Keratinocyte (primary cell): ENCODE measurements at regions not wholly inside any gene's neighbourhood (a gene's known extent, or its start where the extent isn't known, plus 50 kb on each side); places are given as distances from the start of the nearest gene placed in this dataset.

Experiments
- DNase-seq: peaks from one replicate; pipeline ENCODE4 v3.0.0-alpha.2; 2011; ENCODE audit warnings: low read depth, missing footprints, low spot score
- FAIRE-seq: peaks from 2 replicates; lab custom pipeline; 2011; peaks lifted over from hg19 to GRCh38; lab: Jason Lieb, UNC
- H2AFZ ChIP-seq: 2 replicates; pipeline ENCODE4 v1.6.0; 2012; ENCODE audit warnings: low read length, control low read depth, inconsistent platforms; ENCODE audit not compliant: control insufficient read depth
- H3K27ac ChIP-seq: 2 replicates; pipeline ENCODE4 v1.5.1; 2011; ENCODE audit warnings: low read length; ENCODE audit not compliant: control insufficient read depth, insufficient read depth
- H3K27me3 ChIP-seq: 3 replicates; pipeline ENCODE4 v1.6.0; 2011; ENCODE audit warnings: low read length; ENCODE audit not compliant: control insufficient read depth, insufficient read depth; ENCODE audit errors: extremely low read depth
- H3K36me3 ChIP-seq, 2 experiments: 2 replicates in 1 of 2; 3 replicates in 1 of 2; pipeline ENCODE4 v1.5.1; 2011; ENCODE audit warnings: low read length in 2 of 2, mild to moderate bottlenecking in 1 of 2; ENCODE audit not compliant: control insufficient read depth in 2 of 2, insufficient read depth in 2 of 2; ENCODE audit errors: extremely low read depth in 1 of 2
- H3K4me1 ChIP-seq: 3 replicates; pipeline ENCODE4 v1.5.1; 2011; ENCODE audit warnings: low read length; ENCODE audit not compliant: control insufficient read depth, insufficient read depth; ENCODE audit errors: extremely low read depth
- H3K4me2 ChIP-seq: 3 replicates; pipeline ENCODE4 v1.6.0; 2011; ENCODE audit warnings: low read depth, low read length; ENCODE audit not compliant: control insufficient read depth, insufficient read depth; ENCODE audit errors: extremely low read depth
- H3K4me3 ChIP-seq, 3 experiments: fragments of 200-600 bp in 1 of 3; sonication (generic) in 1 of 3; 2 replicates in 2 of 3; 3 replicates in 1 of 3; pipeline ENCODE4 v1.5.1; 2011 to 2016; ENCODE audit warnings: low read length in 3 of 3, mild to moderate bottlenecking in 3 of 3, control low read depth in 2 of 3, inconsistent platforms in 1 of 3, low read depth in 1 of 3, mixed read lengths in 1 of 3, mixed run types in 1 of 3, moderate library complexity in 1 of 3; ENCODE audit not compliant: control insufficient read depth in 2 of 3, insufficient read depth in 2 of 3; ENCODE audit errors: extremely low read depth in 1 of 3
- H3K79me2 ChIP-seq: 2 replicates; pipeline ENCODE4 v1.6.0; 2012; ENCODE audit warnings: low read length; ENCODE audit not compliant: control insufficient read depth, insufficient read depth
- H3K9ac ChIP-seq: 3 replicates; pipeline ENCODE4 v1.6.0; 2011; ENCODE audit warnings: low read length; ENCODE audit not compliant: control insufficient read depth, insufficient read depth; ENCODE audit errors: extremely low read depth
- H3K9me1 ChIP-seq: 3 replicates; pipeline ENCODE4 v1.6.0; 2011; ENCODE audit warnings: low read length; ENCODE audit not compliant: control insufficient read depth, insufficient read depth; ENCODE audit errors: extremely low read depth
- H3K9me3 ChIP-seq: 2 replicates; pipeline ENCODE4 v1.5.1; 2012; ENCODE audit warnings: low read depth, low read length; ENCODE audit not compliant: control insufficient read depth
- H4K20me1 ChIP-seq: 3 replicates; pipeline ENCODE4 v1.6.0; 2011; ENCODE audit warnings: low read length; ENCODE audit not compliant: control insufficient read depth, insufficient read depth; ENCODE audit errors: extremely low read depth
- EZH2 ChIP-seq: IDR thresholded peaks from one replicate; pipeline ENCODE4 v1.6.1; 2012; ENCODE audit warnings: inconsistent platforms, mild to moderate bottlenecking, low read length, moderate library complexity
- dilution Hi-C: fragments of 300-500 bp; cut with MboI; formaldehyde crosslinking; loops from one replicate; pipeline ENCODE4 v1.7.0; 2020; ENCODE audit warnings: low sequenced_read_pairs; ENCODE audit not compliant: extremely low pct_ligation_motif_present
- TF ChIP-seq, protein P1 (sequence below), 3 experiments: IDR thresholded peaks in 1 of 3; conservative IDR thresholded peaks in 1 of 3; optimal IDR thresholded peaks in 1 of 3; 2 replicates in 2 of 3; 3 replicates in 1 of 3; pipeline versions ENCODE3 to v1.5.1; 2011; ENCODE audit warnings: low read length in 3 of 3, mild to moderate bottlenecking in 3 of 3, moderate library complexity in 2 of 3, control low read depth in 1 of 3, inconsistent platforms in 1 of 3; ENCODE audit not compliant: insufficient read depth in 2 of 3; ENCODE audit errors: extremely low read depth in 1 of 3

DNA sequence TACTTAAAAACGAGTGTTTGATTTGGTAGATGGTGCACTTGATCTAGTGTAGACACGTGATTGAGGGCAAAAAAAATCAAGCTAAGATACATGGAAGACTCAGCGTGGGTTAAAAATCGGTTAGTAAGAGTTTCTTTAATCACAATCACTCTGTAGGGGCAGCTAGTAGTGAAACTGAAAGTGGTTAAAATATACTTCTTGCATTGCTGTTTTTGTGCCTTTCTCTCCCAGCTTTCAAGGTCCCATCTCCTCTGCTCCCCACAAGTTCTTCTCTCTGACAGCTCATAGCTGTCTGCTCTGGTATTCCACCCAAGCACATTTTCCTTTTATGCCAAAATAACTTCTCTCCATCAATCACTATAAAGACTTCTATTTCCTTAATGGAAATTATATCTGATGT lies 1089.7 kb downstream of the EFNB2 start:
- no peak overlapping the region for H3K27ac ChIP-seq
- H4K20me1 ChIP-seq: no peaks in the 10 kb centered on the region
- H2AFZ ChIP-seq: no peak overlapping the region
- no peaks in the 10 kb centered on the region for H3K27me3 ChIP-seq
- no peak for DNase-seq
- H3K4me2 ChIP-seq: no peak overlapping the region
- dilution Hi-C loops: no loop called here
- peaks cover 15% of the 10 kb centered on the region for H3K4me1 ChIP-seq
- no peaks in the 10 kb centered on the region for H3K36me3 ChIP-seq
- TF ChIP-seq EZH2: no peak
- TF ChIP-seq, protein P1, sequence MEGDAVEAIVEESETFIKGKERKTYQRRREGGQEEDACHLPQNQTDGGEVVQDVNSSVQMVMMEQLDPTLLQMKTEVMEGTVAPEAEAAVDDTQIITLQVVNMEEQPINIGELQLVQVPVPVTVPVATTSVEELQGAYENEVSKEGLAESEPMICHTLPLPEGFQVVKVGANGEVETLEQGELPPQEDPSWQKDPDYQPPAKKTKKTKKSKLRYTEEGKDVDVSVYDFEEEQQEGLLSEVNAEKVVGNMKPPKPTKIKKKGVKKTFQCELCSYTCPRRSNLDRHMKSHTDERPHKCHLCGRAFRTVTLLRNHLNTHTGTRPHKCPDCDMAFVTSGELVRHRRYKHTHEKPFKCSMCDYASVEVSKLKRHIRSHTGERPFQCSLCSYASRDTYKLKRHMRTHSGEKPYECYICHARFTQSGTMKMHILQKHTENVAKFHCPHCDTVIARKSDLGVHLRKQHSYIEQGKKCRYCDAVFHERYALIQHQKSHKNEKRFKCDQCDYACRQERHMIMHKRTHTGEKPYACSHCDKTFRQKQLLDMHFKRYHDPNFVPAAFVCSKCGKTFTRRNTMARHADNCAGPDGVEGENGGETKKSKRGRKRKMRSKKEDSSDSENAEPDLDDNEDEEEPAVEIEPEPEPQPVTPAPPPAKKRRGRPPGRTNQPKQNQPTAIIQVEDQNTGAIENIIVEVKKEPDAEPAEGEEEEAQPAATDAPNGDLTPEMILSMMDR (optimal IDR thresholded peaks at IDR 0.05 in 1 of 3, IDR thresholded peaks at IDR 0.05 in 1 of 3, conservative IDR thresholded peaks at IDR 0.05 in 1 of 3; ENCODE audit: extremely low read depth in 1 of 3, insufficient read depth in 2 of 3, low read length in 3 of 3): no peak
- no peak overlapping the region for H3K4me3 ChIP-seq
- H3K9ac ChIP-seq: no peak overlapping the region
- H3K9me1 ChIP-seq: no peaks in the 10 kb centered on the region
- no peaks in the 10 kb centered on the region for H3K9me3 ChIP-seq
- no peak for FAIRE-seq
- H3K79me2 ChIP-seq: no peaks in the 10 kb centered on the region

DNA sequence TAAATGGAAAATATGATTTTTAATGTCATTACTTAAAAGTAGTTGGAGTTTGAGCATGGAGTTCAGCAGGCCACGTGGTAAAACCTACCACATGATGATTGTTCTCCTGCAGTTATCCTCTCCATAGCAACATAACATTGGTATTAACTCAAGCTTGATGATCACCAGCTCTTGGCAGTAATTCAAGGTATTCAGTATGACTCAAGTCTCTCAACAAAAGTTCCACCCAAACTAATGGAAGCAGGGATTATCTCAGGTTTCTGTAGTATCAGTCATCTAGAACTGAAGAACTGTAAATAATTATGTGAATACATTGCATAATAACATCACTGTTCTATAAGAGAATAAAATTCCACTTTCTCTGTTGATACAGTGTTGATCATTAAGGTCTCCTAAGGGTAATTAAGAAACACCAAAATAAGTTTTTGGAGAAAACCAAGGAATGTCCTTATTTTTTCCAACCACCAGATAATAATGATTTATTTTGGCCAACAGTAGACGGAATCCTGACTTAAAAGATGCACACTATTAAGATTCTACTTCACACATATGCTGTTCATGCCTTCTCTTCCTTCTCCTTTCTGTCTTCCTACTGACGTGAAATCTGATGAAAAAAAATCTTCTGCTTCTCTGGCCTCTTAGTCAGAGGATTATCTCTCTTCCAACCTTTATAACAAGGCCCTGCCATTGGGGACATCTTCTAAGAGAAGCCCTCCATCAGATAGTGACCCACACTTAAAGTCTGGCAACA lies 1092.3 kb downstream of the EFNB2 start:
- no peak overlapping the region for H3K4me3 ChIP-seq
- no peak overlapping the region for H3K4me2 ChIP-seq
- peak; percentile 96 for DNase-seq
- no peaks in the 10 kb centered on the region for H3K27me3 ChIP-seq
- H4K20me1 ChIP-seq: no peaks in the 10 kb centered on the region
- no peaks in the 10 kb centered on the region for H3K9me3 ChIP-seq
- TF ChIP-seq EZH2: no peak
- TF ChIP-seq, protein P1 (optimal IDR thresholded peaks at IDR 0.05 in 1 of 3, IDR thresholded peaks at IDR 0.05 in 1 of 3, conservative IDR thresholded peaks at IDR 0.05 in 1 of 3; ENCODE audit: extremely low read depth in 1 of 3, insufficient read depth in 2 of 3, low read length in 3 of 3): no peak
- no peaks in the 10 kb centered on the region for H3K9me1 ChIP-seq
- H3K36me3 ChIP-seq: no peaks in the 10 kb centered on the region
- peaks cover 15% of the 10 kb centered on the region for H3K4me1 ChIP-seq
- peak overlapping the region; percentile 34 for H3K9ac ChIP-seq
- peak overlapping the region; percentile 75 for H3K27ac ChIP-seq
- no peaks in the 10 kb centered on the region for H3K79me2 ChIP-seq
- dilution Hi-C loops: no loop called here
- FAIRE-seq: peak; percentile 94
- H2AFZ ChIP-seq: peak overlapping the region; percentile 12
